Stimulated activated CD4-positive, alpha-beta T cell treated with anti-CD3 and anti-CD28 coated beads, Interleukin-1b, Interleukin-23, amount 100 ng/mL, for 24 hours (primary cell): ENCODE measurements at regions not wholly inside any gene's neighbourhood (a gene's known extent, or its start where the extent isn't known, plus 50 kb on each side); places are given as distances from the start of the nearest gene placed in this dataset.

ENCODE experiments used
- DNase-seq, 4 experiments: peaks; one replicate each; pipeline ENCODE4 v3.0.0-alpha.2; 2020; ENCODE audit warnings: low read depth in 4 of 4, low spot score in 1 of 4

DNA sequence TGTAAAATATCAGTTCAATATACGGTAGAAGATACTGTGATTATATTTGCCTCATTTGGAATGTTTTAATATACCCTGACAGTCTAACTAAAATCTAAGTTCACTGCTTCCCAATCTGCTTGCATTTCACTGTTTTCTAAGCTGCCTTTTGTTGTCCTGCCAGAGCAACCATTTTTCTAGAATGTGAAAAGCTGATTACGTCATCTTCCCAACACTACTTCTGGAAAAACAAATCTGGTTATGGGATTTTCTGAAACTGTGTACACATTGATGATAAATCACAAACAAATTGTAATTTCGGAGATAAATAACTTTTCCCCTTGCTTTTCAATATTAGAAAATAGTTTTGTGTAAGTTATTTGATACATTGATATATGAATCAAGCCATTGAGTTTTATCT lies 1529.0 kb downstream of the CDH11 start:
- DNase-seq, result no peak

DNA sequence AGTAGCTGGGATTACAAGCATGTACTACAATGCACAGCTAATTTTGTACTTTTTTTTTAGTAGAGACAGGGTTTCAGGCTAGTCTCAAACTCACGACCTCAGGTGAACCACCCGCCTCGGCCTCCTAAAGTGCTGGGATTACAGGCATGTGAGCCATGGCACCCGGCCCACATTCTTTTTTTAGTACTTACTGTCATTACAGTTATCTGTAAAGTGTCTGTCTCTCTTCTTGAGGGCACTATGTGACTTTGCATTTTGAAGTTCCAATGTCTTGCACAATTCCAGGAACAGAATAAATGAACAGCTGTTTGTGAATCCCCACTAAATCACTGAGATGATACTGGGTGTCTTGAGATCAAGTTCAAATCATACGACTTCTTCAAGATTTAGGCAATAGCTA lies 1540.3 kb downstream of the CDH11 start:
- no peak for DNase-seq

DNA sequence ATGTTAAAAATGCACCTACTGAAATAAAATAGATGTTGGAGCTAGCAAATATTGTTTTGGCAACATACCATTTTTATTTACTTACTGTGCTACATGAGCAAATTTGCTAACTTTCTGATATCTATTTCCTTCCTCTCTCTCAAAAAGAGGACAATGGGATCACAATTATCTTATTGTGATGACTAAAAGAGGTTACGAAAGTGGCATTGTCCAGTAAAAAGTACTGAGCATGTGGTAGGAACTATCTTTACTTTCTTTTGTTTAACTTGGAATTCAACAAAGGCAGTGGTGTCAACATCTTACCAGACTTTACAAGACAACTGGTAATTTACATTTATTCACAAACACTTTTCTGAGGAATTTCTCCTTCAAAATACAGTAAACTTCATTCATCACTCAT lies 1542.6 kb upstream of the CDH8 start:
- no peak for DNase-seq

DNA sequence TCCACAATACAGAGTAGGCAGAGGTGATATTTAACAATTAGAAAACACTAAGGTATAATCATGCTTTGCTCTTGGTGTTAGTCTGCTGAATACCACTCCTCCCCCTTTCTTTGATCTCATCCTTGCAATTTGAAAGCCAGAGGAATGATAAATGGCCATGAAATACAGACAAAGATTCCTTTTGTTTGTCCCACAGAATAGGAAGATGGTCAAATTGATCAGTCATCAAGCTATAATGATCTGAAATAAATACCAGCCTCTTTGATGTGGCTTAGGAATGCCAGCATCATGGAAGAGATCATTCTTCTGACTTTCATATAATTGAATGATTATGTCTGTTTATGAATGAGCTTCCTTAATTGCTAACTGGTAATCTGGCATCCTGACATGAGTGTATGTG lies 1541.7 kb upstream of the CDH8 start:
- DNase-seq, result no peak

DNA sequence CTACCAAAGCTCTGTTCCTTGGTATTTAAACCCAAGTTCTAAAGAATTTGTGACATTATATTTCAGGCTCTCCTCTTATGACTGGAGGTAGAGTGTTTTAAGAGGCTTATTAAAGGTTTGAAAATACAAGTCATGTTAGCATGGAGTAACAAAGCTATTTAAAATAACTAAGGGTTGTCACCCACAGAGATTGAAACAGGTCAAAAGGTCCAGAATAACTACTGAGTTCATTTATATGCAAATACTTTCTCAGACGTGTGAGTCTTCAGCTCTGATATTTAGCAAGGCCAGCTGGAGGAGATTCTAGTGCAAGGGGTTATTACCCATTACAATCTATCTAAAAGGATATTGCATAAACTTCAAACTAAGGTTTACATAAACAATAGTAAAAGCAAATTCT lies 1538.8 kb upstream of the CDH8 start:
- DNase-seq, result no peak

DNA sequence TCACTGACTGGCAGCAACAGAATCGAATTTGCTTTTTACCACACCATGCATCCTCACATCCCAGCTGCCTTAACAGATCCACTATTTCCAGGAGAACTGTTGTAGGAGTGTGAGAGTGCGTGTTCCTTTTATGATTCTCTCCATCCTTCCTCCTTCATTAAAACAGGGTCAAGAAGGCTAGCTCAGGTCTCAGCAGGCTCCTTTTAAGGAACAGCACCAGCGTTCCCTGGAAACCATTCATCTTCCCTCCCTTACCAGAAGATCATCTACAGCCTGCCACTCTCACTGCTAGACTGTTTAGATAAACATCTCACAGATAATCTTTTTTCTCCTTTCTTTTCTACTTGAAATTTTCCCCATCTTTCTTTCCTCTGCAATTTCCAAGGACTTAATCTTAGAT lies 1531.9 kb upstream of the CDH8 start:
- DNase-seq, result no peak

DNA sequence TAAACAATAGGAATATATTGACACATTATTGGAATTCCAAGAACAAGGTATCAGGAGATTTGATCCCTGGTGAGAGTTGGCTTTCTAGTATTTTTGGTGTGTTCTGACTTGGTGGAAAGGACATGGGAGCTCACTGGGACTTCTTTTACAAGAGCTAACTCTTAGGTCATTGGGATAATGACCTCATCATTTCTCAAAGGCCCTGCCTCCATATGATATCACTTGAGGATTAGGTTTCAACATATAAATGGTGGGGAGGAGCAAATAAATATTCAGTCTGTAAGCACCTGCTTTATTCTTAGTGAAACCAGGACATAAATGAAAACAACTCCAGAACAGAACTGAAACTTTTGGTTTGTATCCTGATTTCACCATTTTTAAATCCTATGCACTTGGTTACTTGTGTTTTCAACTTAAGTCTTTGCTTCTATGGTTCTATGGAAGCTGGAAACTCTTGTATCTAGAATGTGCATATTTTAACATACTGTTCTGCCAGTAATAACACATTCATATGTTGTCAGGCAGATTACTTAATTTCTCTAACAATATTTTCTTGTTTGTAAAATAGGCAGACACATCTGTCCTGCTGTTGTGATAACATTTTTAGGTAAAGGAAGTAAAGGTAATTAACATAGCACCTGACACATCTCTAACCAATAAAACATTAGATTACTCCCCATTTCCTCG lies 1527.7 kb upstream of the CDH8 start:
- no peak for DNase-seq

DNA sequence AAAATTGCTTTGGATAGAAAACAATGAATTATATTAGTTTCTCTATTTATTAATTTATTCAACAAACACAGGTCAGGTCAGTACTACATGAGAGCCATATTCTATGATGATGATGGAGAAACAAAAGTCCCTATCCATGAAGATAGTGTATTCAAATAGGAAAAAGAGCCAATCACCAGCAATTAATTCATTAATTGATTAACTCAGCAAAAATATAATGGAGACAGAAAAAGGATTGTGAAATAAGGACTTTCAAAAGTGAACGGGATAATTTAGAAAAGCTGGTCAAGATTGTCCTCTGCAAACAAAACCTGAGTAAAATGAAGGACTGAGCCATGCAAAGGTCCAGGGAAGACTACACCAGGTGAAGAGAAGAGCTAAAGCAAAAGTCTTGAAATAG lies 1517.7 kb upstream of the CDH8 start:
- DNase-seq, result no peak

DNA sequence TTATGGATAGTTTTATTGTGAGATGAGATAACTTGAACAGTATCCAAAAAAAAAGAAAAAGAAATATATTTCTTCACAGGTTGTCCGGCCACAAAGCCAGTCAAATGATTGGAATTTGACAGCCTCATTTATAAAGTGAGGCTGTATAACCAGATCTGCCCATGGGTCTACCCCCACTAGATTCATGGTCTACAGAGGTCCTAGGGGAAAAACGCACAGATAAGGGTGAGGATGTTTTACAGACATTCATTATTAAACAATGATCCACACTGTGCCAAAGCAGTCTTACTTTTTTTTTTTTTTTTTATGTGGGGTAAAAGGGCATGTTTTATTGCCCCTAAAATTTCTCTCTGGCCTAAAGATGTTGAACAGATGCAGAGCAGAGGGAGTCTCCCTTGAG lies 1503.0 kb upstream of the CDH8 start:
- DNase-seq, result no peak

DNA sequence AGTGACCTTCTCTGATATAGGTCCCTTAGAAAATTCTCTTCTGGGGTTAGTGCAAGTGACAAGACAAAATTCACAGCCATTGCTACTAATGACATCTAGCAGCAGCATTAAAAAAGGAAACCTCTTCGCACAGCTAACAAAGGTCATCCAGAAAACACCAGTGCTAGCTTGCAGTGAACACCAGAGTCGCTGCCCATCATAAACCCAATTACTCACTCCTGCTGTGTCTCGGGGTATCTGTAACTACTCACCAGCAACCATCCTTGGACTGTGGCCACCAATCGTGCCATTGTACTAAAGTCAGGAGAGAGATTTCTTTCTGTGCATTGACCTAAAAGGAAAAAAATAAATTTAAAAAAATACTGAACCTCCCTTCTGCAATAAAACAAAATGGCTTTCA lies 1494.7 kb upstream of the CDH8 start:
- DNase-seq, result no peak

DNA sequence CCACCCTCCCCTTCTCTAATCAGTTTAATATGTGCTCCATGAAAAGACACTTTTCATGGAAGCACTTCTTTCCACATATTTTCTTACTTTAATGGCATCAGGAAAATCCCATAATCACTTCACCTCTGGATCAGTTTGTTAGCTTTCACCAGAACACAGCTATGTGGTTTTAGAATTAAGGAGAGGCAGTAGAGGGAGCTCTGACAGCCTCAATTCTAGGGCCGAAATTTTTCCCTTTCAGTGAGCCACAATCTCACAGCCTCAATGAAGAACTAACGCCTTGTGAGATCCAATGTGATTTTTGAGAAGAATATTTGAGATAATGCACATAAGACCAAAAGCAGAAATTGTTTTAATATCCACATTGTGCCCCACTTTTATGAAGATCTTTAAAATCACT lies 1494.0 kb upstream of the CDH8 start:
- no peak for DNase-seq

DNA sequence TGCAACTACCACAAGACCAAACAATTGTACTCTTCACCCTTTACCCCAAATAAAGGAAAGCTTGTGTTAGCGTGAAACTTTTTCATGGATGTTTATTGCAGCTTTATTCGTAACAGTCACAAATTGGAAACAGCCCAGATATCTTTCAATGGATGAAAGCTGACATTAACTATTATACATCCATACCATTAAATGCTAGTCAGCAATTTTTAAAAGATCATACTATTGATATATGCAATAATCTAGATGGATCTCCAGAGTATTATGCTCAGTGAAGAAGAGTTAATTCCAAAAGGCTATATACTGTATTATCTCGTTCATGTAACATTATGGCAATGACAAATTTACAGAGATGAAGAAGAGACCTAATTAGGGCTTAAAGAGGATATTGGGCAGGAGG lies 1491.2 kb upstream of the CDH8 start:
- no peak for DNase-seq

DNA sequence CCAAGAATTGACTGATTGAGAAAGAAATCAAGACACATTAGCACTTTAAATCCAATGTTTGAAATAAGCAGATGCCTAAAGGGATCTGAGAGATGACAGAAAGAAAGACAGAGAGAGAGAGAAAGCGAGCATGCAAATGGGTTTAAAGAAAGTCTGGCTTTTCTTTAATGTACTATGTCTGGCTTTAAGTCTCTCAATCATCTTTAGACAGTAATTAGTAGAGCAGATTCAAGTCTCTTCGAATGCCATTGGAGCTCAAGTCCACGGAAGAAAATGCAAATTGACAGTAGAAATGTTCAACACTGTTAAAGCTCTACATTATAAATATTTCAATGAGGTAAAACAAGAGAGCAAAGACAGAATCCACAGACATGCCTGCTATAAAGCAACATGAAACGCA lies 1480.2 kb upstream of the CDH8 start:
- DNase-seq, result no peak

DNA sequence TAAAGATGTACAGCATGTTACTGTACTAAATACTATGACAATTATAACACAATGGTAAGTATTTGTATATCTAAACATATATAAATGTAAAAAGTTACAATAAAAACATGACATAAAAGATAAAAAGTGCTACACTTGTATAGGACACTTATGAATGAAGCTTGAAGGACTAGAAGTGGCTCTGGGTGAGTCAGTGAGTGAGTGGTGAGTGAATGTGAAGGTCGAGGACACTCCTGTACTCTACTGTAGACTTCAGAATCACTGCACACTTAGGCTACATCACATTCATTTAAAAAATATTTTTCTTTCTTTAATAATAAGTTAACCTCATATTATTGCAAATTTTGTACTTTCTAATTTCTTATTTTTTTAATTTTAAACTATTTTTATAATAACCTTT lies 1476.7 kb upstream of the CDH8 start:
- no peak for DNase-seq

DNA sequence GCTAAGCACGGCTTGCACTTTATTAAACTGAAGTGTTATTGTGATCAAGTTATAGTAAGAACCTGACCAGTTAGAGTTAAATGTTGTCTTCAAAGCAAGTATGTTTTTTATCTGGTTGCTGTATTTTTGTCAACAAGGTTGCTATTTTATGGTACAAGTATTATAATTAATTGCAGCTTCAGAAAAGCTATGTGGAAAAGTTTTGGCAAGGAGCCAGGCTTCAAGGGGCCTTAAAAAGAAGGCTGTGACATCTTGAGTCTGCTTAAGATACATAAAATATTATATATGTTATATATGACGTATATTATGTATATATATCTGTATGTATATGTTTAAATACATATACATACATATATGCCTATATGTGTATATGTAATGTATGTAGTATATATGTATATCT lies 1461.2 kb upstream of the CDH8 start:
- DNase-seq, result no peak

DNA sequence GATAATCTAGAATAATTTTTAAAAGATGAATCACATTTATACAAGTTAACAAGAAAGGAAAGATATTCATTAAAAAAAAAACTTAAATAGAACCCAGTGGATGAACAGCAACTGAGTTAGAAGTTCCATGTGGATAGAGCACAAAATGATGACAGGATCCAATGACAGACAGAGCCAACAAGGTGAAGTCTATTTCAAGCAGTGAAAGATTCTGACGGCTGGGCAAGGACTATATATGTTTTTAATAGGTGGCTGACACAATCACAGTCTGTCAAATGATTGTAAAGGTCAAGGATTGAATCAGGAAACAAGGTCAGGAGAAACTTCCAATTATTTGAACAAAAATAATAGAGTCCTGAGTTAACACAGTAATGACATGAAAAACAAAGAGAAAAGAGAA lies 1460.0 kb upstream of the CDH8 start:
- DNase-seq, result no peak

DNA sequence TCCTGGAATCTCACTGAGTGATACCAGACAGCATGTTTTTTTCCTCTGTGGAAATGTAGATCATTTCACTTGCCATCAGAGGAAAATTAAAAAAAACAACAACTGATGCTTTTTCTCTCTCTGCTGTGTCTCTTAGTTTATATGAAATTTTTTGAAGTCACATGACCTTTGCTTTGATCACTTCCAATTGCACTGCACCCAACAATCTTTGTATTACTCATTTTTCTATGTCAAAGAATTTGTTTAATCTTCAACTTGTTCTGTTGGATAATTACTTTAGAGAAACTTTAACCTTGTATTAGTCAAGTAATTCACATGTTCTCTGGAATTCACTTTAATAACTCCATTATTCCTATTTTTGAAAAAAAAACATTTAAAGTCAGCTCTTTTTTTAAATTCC lies 1452.7 kb upstream of the CDH8 start:
- no peak for DNase-seq

DNA sequence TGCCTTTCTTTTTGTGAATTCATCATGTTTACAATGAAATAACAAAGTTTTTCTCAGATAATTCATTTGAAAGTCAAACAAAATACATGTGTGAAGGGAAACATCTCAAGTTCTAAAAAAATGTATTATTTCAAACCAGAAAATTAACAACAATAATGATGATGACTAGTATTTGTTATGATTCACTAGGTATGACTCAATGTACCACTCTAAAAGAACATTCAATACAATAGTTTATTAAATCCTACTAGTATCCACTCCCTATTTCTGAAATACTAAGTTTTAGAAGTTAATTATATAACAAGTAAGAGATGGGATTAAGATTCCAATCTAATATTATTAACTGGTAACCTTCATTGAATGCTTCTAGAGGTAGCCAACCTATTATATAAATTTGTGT lies 1444.8 kb upstream of the CDH8 start:
- DNase-seq, result no peak

DNA sequence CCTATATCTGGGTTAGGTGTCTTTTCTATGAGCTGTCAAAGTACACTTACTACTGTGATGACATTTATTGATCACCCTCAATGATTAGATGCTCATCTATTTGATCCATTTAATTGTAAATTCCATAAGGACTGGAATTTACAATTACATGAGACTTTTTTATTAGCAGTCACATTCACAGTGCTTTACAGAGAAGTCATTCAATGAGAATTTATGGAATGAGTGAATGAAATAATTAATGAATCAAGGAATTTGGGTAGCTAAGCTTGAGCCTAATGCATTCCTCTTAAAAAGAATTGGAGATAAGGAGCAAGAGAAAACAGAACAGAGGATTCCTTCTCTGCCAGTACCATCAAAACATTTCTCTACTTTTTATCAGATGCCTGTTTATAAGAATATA lies 1437.5 kb upstream of the CDH8 start:
- DNase-seq, result no peak

DNA sequence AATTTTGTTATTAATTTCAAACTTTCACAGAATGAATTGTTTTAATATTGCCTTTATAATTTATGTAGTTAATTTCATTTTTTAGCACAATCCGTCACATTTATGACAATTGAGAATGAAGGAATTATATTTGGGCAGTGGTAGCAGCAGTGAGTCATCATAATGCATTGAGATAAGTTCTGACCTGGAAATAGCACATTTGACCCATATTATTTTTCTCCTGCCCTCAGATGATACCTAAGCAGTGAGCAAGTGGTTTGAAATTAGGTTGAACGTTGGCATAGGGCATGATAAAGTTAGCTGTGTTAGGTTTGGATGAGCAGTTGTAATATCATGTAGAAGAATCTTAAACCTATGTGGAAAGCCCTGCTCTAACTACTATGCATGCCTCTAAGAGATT lies 1431.3 kb upstream of the CDH8 start:
- DNase-seq, result no peak

DNA sequence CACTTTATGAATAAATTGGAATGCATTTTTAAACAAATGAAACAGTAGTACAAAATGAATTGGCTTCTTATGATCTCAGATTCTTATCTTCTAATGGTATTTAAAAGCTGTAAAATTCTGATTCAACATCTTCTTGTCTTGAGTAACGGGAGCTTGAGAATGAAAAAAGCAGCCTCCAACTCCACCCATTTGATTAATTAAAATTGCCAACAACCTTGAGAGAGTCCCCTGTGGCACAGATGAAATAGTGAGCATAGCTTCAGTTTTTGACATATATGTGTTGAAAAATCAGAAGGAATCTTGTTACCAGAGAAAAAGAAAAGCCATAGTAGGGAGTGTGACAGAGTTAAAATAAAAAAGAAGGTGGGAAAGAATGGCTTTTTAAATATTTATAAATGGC lies 1426.1 kb upstream of the CDH8 start:
- no peak for DNase-seq

DNA sequence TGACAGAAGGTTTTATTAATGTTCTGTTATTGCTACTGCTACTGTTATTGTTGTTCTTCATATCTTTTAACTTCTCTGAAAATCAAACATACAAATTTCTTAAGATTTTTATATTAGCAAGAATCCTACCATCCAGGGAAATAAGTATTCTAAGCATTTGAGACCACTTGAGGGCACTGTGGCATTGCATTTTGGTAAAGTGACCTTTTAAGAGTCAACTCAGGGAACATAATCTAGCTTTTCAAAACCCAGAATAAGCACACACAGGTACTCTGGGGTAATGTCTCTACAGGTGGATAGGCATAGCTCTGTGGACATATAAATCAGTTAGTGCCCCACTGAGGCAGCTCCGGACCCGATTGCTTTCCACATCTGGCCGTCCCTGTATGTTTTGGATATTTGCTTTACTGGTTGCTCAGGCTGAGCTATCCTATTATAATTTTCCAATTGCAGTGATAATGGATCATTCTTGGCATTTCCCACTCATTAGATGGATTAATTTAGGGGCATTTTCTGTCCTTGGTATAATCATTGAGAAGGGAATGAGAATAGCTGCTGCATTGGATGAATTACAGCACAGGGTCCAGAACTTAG lies 1425.1 kb upstream of the CDH8 start:
- DNase-seq, result no peak

DNA sequence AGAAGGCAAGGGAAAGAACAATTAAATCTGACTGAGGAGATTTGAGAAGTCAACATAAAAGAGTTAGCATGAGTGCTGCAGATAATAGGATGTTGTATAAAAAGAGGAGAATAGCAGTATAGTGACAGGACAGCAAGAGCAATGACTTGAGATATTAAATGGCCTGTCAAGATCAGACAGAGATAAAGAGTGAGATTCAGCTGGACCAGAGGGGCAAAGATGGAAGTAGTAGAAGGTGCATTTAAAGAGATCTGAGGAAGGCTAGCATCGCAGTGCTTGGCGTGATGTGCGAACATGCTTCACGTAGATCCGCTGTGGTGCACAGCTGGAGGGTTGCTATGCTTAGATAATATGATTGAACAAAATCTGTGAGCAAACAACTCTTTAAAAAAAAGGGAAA lies 1422.6 kb upstream of the CDH8 start:
- no peak for DNase-seq

DNA sequence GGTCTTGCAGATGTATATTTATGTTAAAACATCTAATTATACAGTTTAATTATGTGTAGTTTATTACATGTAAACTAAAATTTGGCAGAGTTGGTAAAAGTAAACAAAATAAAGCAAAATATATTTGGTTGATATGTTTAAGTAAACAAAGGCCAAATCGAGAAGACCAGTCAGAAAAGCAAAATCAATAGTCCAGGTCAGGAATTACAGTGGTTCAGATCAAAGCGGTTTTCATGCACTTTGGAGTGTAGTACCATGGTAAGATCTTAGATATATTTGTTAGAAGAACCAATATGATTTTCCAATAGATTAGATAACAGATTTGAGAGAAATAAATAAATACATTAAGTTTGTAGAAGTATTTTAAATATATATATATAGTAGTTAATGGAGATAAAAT lies 1421.6 kb upstream of the CDH8 start:
- no peak for DNase-seq
